Ovary (tissue), 7 donors: ENCODE measurements at regions not wholly inside any gene's neighbourhood (a gene's known extent, or its start where the extent isn't known, plus 50 kb on each side); places are given as distances from the start of the nearest gene placed in this dataset.

Experiments
- DNase-seq, 5 donors: peaks; one replicate each; pipeline ENCODE4 v3.0.0-alpha.2; 2019 to 2020
- H3K27ac ChIP-seq, 2 donors: fragments of 200-600 bp; one replicate each; pipeline versions ENCODE4 v1.5.1 to v1.8.0; 2019 to 2022
- H3K27me3 ChIP-seq: fragments of 200-600 bp; one replicate; pipeline ENCODE4 v1.8.0; 2022
- H3K36me3 ChIP-seq: fragments of 200-600 bp; sonication (generic); one replicate; pipeline ENCODE4 v1.5.1; 2019
- H3K4me1 ChIP-seq: one replicate; pipeline ENCODE4 v1.8.1; 2013; ENCODE audit warnings: mild to moderate bottlenecking, moderate library complexity; ENCODE audit not compliant: insufficient read depth
- H3K4me3 ChIP-seq: fragments of 200-600 bp; sonication (generic); one replicate; pipeline ENCODE4 v1.5.1; 2017
- H3K9me3 ChIP-seq, 2 donors: fragments of 200-600 bp in 1 of 2; sonication (generic) in 1 of 2; one replicate each; pipeline versions ENCODE4 v1.5.1 to v1.8.1; 2013 to 2019; ENCODE audit warnings: mild to moderate bottlenecking in 1 of 2, moderate library complexity in 1 of 2
- EP300 ChIP-seq: sonication (generic); formaldehyde crosslinking; IDR thresholded peaks from one replicate; pipeline ENCODE4 v1.6.1; 2017; ENCODE audit warnings: antibody characterized with exemption
- POLR2A ChIP-seq: fragments of 450-650 bp; IDR thresholded peaks from one replicate; pipeline ENCODE4 v1.6.1; 2017; ENCODE audit warnings: antibody characterized with exemption, mild to moderate bottlenecking, moderate library complexity
- WGBS, 3 donors: extraction: QIAGEN DNeasy Blood & Tissue Kit in 1 of 3; methylation state at CpG; one replicate each; pipeline versions ENCODE4 v1.1.5 to v1.1.7; 2013 to 2017; 5-methylcytosine and 5-hydroxymethylcytosine counted together
- intact Hi-C, 4 donors: fragments of 100-400 bp; cut with DNase I; formaldehyde crosslinking; loops; one replicate each; pipeline versions ENCODE4 v1.11.0 to v1.15.1; 2022 to 2023
- TF ChIP-seq, protein P1 (sequence below), 3 donors: fragments of 450-650 bp in 2 of 3; fragments of 200-600 bp in 1 of 3; IDR thresholded peaks; one replicate each; pipeline versions ENCODE4 v1.5.1 to v1.8.0; 2016 to 2022; ENCODE audit warnings: antibody characterized with exemption in 3 of 3, mild to moderate bottlenecking in 1 of 3
- donor health status: DM: no; HTN: no; CAD: no; lungs with moderate emphysema.
- donor health status: DM: no; HTN: no; CAD: no.
- donor health status: Bipolar disorder and iron deficiency.
- donor health status: DM: no; HTN: no; CAD: no.
- donor health status: DM: yes; HTN: yes; CAD: no.

DNA sequence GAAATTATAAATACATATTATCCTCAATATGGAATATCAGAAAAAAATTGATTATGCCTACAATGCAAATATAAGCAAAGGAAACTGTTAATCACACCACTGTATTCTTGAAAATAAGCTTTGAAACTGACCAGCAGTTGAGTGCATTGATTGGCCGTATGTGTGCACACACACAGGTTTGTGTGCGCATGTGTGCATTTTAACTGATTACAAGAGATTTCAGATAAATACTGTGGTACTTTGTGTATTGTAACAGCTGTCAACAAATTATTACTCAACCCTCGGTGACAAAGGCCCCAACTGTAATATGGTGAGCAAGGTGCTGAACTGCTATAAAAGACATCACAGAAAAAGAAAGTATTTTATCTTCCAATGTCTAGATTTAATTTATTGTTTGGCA, 1238.9 kb upstream of the ALCAM start:
- 84 to 94% (median 89%) methylated on average over 3 of the region's 3 CpGs for whole genome bisulfite sequencing, 3 donors
- no peaks in the 10 kb centered on the region for H3K36me3 ChIP-seq
- no peak overlapping the region for H3K27ac ChIP-seq
- no peak for TF ChIP-seq EP300
- TF ChIP-seq POLR2A = no peak
- TF ChIP-seq, protein P1, sequence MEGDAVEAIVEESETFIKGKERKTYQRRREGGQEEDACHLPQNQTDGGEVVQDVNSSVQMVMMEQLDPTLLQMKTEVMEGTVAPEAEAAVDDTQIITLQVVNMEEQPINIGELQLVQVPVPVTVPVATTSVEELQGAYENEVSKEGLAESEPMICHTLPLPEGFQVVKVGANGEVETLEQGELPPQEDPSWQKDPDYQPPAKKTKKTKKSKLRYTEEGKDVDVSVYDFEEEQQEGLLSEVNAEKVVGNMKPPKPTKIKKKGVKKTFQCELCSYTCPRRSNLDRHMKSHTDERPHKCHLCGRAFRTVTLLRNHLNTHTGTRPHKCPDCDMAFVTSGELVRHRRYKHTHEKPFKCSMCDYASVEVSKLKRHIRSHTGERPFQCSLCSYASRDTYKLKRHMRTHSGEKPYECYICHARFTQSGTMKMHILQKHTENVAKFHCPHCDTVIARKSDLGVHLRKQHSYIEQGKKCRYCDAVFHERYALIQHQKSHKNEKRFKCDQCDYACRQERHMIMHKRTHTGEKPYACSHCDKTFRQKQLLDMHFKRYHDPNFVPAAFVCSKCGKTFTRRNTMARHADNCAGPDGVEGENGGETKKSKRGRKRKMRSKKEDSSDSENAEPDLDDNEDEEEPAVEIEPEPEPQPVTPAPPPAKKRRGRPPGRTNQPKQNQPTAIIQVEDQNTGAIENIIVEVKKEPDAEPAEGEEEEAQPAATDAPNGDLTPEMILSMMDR (IDR thresholded peaks at IDR 0.05) = no peak
- no peak overlapping the region for H3K4me3 ChIP-seq
- no peaks in the 10 kb centered on the region for H3K27me3 ChIP-seq
- no peak for DNase-seq
- intact Hi-C loops = no loop called here
- no peaks in the 10 kb centered on the region for H3K9me3 ChIP-seq
- no peaks in the 10 kb centered on the region for H3K4me1 ChIP-seq

DNA sequence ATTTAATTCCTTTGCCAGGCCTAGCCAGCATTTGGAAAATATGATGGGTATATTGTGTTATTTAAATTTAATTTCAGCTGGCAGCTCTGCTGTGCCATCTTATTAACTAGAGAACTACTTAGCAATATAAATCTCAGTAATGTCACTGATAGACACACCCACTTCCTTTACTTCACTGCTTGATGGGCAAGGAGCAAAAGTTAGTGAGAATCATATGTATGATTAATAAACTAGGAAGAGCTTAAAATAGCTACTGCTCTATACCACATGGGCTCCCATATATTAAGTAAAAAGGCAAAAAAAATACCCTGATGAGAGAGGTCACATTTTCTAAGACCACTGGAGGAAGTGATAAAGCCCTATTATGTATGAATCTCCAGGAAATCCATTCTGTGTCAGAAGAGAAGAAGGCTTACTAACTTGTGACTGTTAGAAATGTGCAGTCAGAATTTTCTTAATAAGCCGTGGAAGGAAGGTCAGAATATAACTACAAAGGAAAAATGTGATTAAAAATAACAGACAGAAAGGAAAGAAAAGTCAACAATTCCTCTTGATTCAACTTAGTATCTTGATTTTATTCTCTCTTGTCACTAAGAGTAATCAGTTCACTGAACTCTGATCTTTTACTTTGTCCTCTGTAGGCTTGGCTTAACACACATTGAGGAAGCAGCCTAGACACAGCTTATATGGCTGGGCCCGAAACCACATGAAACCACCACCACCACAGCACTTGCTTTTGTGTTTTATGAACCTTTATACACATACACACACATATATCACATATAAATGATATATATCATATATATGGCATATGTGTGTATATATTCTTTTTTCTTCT, 1233.9 kb upstream of the ALCAM start:
- WGBS, 3 donors = 78 to 90% (median 85%) methylated on average over 2 of the region's 2 CpGs
- no peaks in the 10 kb centered on the region for H3K27me3 ChIP-seq
- no peak for DNase-seq
- no peaks in the 10 kb centered on the region for H3K9me3 ChIP-seq
- no peaks in the 10 kb centered on the region for H3K36me3 ChIP-seq
- no peak overlapping the region for H3K27ac ChIP-seq
- H3K4me1 ChIP-seq = no peaks in the 10 kb centered on the region
- no peak overlapping the region for H3K4me3 ChIP-seq
- intact Hi-C loops = no loop called here
- TF ChIP-seq, protein P1 (IDR thresholded peaks at IDR 0.05) = no peak
- TF ChIP-seq EP300 (no peak), POLR2A (no peak)

DNA sequence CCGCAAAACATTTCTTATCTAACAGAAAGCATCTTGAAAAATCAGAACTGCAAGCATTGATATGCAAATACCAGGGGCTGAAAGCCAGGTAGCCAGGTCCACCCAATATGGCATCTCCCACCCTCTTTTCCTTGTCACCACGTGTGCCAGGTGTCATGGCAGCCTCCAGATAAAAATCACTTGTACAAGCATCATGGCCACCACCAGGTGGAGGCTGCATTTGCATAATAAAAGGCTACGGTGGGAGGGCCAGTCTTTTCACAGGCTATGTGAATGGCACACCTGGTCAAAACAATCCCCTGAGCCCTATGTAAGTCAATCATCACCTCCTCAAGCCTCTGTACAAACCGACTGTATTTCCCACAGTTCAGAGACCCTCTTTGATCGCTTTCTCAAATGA, 1233.1 kb upstream of the ALCAM start:
- intact Hi-C loops = no loop called here
- Histone ChIP-seq H3K36me3 (no peaks in the 10 kb centered on the region), H3K9me3 (no peaks in the 10 kb centered on the region), H3K4me1 (no peaks in the 10 kb centered on the region), H3K27me3 (no peaks in the 10 kb centered on the region), H3K4me3 (no peak overlapping the region), H3K27ac (no peak overlapping the region)
- TF ChIP-seq EP300 (no peak), POLR2A (no peak)
- TF ChIP-seq, protein P1 (IDR thresholded peaks at IDR 0.05) = no peak
- DNase-seq = no peak
- WGBS, 3 donors = 92 to 93% (median 92%) methylated on average over 5 of the region's 5 CpGs

DNA sequence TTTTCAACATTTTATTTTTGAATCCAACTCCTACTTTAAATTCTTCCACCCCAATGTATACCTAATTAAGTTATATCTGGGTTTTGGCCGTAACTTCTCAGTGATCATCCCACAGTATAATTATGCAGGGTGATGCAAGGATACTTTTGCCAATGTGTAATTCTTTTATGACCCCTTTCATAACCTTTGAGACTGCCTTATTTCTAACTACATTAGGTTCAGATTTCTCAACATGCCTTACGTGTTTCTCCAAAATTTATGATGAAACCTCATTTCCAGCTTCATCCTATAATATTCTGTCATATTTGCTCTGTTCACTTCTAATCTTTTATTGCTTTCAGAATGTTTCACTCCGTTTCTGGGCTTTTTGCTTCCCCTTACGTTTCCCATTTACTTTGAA, 1229.6 kb upstream of the ALCAM start:
- 66 to 85% (median 84%) methylated on average over 4 of the region's 4 CpGs for WGBS, 3 donors
- Histone ChIP-seq H3K4me1 (no peaks in the 10 kb centered on the region), H3K27me3 (no peaks in the 10 kb centered on the region), H3K27ac (no peak overlapping the region), H3K9me3 (no peaks in the 10 kb centered on the region), H3K36me3 (no peaks in the 10 kb centered on the region), H3K4me3 (no peak overlapping the region)
- no peak for DNase-seq
- intact Hi-C loops = no loop called here
- TF ChIP-seq, protein P1 (IDR thresholded peaks at IDR 0.05) = no peak
- TF ChIP-seq POLR2A (no peak), EP300 (no peak)
